ENCODE measurements at regions not wholly inside any gene's neighbourhood (a gene's known extent, or its start where the extent isn't known, plus 50 kb on each side); places are given as distances from the start of the nearest gene placed in this dataset.

- no peak for FAIRE-seq
Observed at GRCh38 chr11:116276051-116277044, 496.4 kb downstream of the BUD13 start.

- FAIRE-seq = no peak
Observed at GRCh38 chr11:116275635-116276034, 497.2 kb downstream of the BUD13 start.

- no peak for FAIRE-seq
Observed at GRCh38 chr11:116274521-116274920, 498.3 kb downstream of the BUD13 start.

- no peak for FAIRE-seq
Observed at GRCh38 chr11:116272181-116272789, 500.5 kb downstream of the BUD13 start.

- FAIRE-seq = no peak
Observed at GRCh38 chr11:116271479-116271878, 501.3 kb downstream of the BUD13 start.

GRCh38 chr11:116267146-116267545 is 505.6 kb downstream of the BUD13 start:
- FAIRE-seq = no peak

GRCh38 chr11:116263770-116264169 is 509.0 kb downstream of the BUD13 start:
- FAIRE-seq = no peak

GRCh38 chr11:116263019-116263418 is 509.8 kb downstream of the BUD13 start:
- FAIRE-seq = no peak

- no peak for FAIRE-seq
Observed at GRCh38 chr11:116262370-116262769, 510.4 kb downstream of the BUD13 start.

GRCh38 chr11:116261606-116262005 is 511.2 kb downstream of the BUD13 start:
- no peak for FAIRE-seq

GRCh38 chr11:116258821-116259220 is 514.0 kb downstream of the BUD13 start:
- no peak for FAIRE-seq

- FAIRE-seq = no peak
Observed at GRCh38 chr11:116257883-116258282, 514.9 kb downstream of the BUD13 start.

- no peak for FAIRE-seq
Observed at GRCh38 chr11:116257092-116257491, 515.7 kb downstream of the BUD13 start.

GRCh38 chr11:116256215-116256614 is 516.6 kb downstream of the BUD13 start:
- no peak for FAIRE-seq

- no peak for FAIRE-seq
Observed at GRCh38 chr11:116255321-116255953, 517.4 kb downstream of the BUD13 start.

- FAIRE-seq = no peak
Observed at GRCh38 chr11:116250155-116250554, 522.6 kb downstream of the BUD13 start.

GRCh38 chr11:116249561-116249960 is 523.2 kb downstream of the BUD13 start:
- no peak for FAIRE-seq

GRCh38 chr11:116244889-116245288 is 527.9 kb downstream of the BUD13 start:
- FAIRE-seq = no peak

GRCh38 chr11:116244439-116244838 is 528.3 kb downstream of the BUD13 start:
- no peak for FAIRE-seq

GRCh38 chr11:116243991-116244390 is 528.8 kb downstream of the BUD13 start:
- no peak for FAIRE-seq

- no peak for FAIRE-seq
Observed at GRCh38 chr11:116242006-116242405, 530.8 kb downstream of the BUD13 start.

GRCh38 chr11:116240710-116241109 is 532.1 kb downstream of the BUD13 start:
- no peak for FAIRE-seq

- no peak for FAIRE-seq
Observed at GRCh38 chr11:116239247-116239646, 533.5 kb downstream of the BUD13 start.

Data from islet of Langerhans (tissue), 1 donor.